Tibial artery (tissue), 4 donors: ENCODE measurements at regions not wholly inside any gene's neighbourhood (a gene's known extent, or its start where the extent isn't known, plus 50 kb on each side); places are given as distances from the start of the nearest gene placed in this dataset.
A peak's percentile ranks its signal among the peaks of the same experiment; 100 is the strongest.

Experiments
- DNase-seq, 2 donors: peaks; one replicate each; pipeline ENCODE4 v3.0.0-alpha.2; 2019
- H3K27ac ChIP-seq, 2 donors: fragments of 200-600 bp; sonication (generic) in 1 of 2; 1 replicate in 1 of 2; 2 replicates in 1 of 2; pipeline ENCODE4 v1.5.1; 2018 to 2019; ENCODE audit warnings: mild to moderate bottlenecking in 1 of 2
- H3K27me3 ChIP-seq, 2 donors: fragments of 200-600 bp; sonication (generic) in 1 of 2; one replicate each; pipeline versions ENCODE4 v1.5.1 to v1.6.0; 2016 to 2019
- H3K36me3 ChIP-seq, 3 donors: fragments of 200-600 bp; sonication (generic) in 2 of 3; one replicate each; pipeline ENCODE4 v1.5.1; 2016 to 2019; ENCODE audit warnings: mild to moderate bottlenecking in 2 of 3
- H3K4me1 ChIP-seq, 4 donors: fragments of 200-600 bp; sonication (generic) in 2 of 4; 1 replicate in 3 of 4; 2 replicates in 1 of 4; pipeline ENCODE4 v1.5.1; 2016 to 2019
- H3K4me3 ChIP-seq, 2 donors: fragments of 200-600 bp; sonication (generic) in 1 of 2; 1 replicate in 1 of 2; 2 replicates in 1 of 2; pipeline ENCODE4 v1.5.1; 2018 to 2019; ENCODE audit warnings: mild to moderate bottlenecking in 2 of 2
- H3K9me3 ChIP-seq, 3 donors: fragments of 200-600 bp; sonication (generic) in 1 of 3; one replicate each; pipeline ENCODE4 v1.5.1; 2016 to 2019
- intact Hi-C: fragments of 100-400 bp; cut with DNase I; formaldehyde crosslinking; loops from one replicate; pipeline ENCODE4 v1.15.0; 2023; ENCODE audit warnings: low total_unique reads
- TF ChIP-seq, protein P1 (sequence below), 2 experiments: fragments of 200-600 bp in 1 of 2; fragments of 450-650 bp in 1 of 2; IDR thresholded peaks; one replicate each; pipeline ENCODE4 v1.5.1; 2017 to 2019; ENCODE audit warnings: antibody characterized with exemption in 2 of 2, mild to moderate bottlenecking in 1 of 2, moderate library complexity in 1 of 2

- TF ChIP-seq, protein P1, sequence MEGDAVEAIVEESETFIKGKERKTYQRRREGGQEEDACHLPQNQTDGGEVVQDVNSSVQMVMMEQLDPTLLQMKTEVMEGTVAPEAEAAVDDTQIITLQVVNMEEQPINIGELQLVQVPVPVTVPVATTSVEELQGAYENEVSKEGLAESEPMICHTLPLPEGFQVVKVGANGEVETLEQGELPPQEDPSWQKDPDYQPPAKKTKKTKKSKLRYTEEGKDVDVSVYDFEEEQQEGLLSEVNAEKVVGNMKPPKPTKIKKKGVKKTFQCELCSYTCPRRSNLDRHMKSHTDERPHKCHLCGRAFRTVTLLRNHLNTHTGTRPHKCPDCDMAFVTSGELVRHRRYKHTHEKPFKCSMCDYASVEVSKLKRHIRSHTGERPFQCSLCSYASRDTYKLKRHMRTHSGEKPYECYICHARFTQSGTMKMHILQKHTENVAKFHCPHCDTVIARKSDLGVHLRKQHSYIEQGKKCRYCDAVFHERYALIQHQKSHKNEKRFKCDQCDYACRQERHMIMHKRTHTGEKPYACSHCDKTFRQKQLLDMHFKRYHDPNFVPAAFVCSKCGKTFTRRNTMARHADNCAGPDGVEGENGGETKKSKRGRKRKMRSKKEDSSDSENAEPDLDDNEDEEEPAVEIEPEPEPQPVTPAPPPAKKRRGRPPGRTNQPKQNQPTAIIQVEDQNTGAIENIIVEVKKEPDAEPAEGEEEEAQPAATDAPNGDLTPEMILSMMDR (IDR thresholded peaks at IDR 0.05), result no peak
- peak; percentile 42 to 77 for DNase-seq
- H3K9me3 ChIP-seq, result no peaks in the 10 kb centered on the region
- intact Hi-C loops, result no loop called here
- H3K27ac ChIP-seq, result peak overlapping the region; percentile 67 to 82
- peak overlapping the region; percentile 38 to 44 for H3K4me3 ChIP-seq
- peaks cover 0 to 22% (median 8%) of the 10 kb centered on the region in 4 donors for H3K4me1 ChIP-seq
- no peaks in the 10 kb centered on the region for H3K27me3 ChIP-seq
- no peaks in the 10 kb centered on the region for H3K36me3 ChIP-seq
Measured at GRCh38 chr13:33611121-33611805, 206.7 kb upstream of the RFC3 start.

DNA sequence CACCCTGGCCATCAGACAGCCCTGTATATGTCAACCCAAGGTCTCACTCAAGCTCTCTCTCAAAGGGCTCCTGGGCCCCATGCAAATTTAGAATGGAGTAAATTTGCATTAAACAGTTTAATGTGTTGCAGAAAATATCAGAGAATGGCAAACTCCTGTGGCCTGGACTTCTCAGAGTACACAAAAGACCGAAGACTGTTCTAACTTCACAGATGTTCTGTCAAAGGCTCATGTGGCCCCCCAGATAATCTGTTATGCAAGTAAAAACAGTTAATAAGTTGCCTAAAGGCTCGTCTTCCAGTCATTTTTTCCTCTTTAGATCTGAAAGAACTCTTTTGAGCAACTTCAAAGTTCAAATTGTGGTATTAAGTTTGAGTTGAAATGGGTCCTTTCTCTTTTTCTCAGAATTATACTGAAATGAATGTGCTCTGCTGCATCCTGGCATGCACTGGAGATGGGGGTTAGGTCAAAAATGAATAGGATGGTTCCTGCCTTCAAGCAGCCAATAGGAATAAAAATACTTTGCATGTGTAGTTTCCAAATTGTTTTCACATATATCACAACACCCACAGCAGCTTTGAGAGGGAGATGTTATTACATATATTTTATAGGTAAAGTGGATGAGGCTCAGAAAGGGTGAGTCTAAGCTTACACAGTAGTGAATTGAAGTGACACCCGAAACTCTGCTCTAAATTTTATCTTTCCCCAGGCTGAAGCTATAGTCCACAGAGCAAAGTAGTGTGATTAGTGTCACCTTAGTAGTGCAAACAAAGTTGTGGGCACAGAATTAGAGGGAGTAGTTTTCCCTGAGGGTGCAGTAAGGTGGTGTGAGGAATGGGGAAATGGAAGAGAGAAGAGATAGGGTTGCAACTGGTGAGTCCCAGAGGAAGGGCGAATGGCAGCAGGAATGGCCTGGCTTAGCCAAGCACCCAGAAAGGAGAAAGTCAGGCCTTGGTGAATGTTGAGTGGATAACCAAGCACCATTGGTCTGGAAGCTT, 205.0 kb upstream of the RFC3 start:
- no peaks in the 10 kb centered on the region for H3K9me3 ChIP-seq
- DNase-seq, result no peak
- H3K27me3 ChIP-seq, result no peaks in the 10 kb centered on the region
- no peak overlapping the region for H3K4me3 ChIP-seq
- peaks cover 0 to 22% (median 8%) of the 10 kb centered on the region in 4 donors for H3K4me1 ChIP-seq
- H3K27ac ChIP-seq, result peak overlapping the region in 1 of 2 donors; percentile 82
- H3K36me3 ChIP-seq, result no peaks in the 10 kb centered on the region
- TF ChIP-seq, protein P1 (IDR thresholded peaks at IDR 0.05), result no peak
- intact Hi-C loops, result no loop called here

GRCh38 chr13:33615436-33615835, 202.5 kb upstream of the RFC3 start:
- H3K36me3 ChIP-seq, result no peaks in the 10 kb centered on the region
- no peak for DNase-seq
- H3K27ac ChIP-seq, result no peak overlapping the region
- TF ChIP-seq, protein P1 (IDR thresholded peaks at IDR 0.05), result no peak
- H3K9me3 ChIP-seq, result no peaks in the 10 kb centered on the region
- H3K4me3 ChIP-seq, result no peak overlapping the region
- peaks cover 0 to 18% (median 8%) of the 10 kb centered on the region in 4 donors for H3K4me1 ChIP-seq
- intact Hi-C loops, result no loop called here
- no peaks in the 10 kb centered on the region for H3K27me3 ChIP-seq

DNA sequence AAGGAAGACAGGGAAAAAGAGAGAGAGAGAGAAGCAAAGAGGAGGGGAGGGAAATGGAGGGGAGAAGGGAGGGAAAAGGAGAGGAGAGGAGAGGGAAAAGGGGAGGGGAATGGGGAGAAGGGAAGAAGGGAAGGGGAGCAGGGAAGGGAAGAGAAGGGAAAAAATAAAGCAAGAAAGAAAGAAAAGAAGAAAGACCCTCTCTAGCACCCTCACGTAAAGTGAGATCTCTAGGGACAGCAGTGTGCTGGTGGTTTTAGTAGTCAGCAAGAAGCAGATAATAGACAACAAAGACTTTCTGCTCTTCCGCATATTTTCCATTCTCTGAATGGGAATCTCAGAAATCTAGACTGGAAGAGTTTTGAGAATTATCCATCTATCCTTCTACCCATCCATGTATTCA, 201.8 kb upstream of the RFC3 start:
- TF ChIP-seq, protein P1 (IDR thresholded peaks at IDR 0.05), result no peak
- H3K9me3 ChIP-seq, result no peaks in the 10 kb centered on the region
- intact Hi-C loops, result no loop called here
- no peaks in the 10 kb centered on the region for H3K36me3 ChIP-seq
- H3K4me3 ChIP-seq, result no peak overlapping the region
- no peak for DNase-seq
- H3K27me3 ChIP-seq, result no peaks in the 10 kb centered on the region
- no peak overlapping the region for H3K27ac ChIP-seq
- peaks cover 0 to 14% (median 8%) of the 10 kb centered on the region in 4 donors for H3K4me1 ChIP-seq

DNA sequence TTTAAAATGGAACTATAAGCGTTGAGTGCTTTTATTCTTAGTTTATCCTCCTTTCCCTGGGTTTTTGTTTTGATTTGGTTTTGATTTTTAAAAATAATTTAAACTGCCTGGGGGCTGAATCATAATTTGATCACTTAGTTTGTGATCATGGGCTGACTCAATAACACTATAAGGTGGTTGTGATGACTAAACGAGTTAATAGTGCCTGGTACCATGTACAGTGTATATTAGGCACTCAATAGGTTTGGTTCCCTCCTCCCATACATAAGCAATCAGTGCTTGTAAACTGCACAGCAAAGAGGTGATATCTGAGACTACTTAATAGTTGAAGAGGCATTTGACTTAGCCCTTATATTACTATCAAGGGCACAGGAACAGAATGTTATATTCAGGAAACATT, 200.9 kb upstream of the RFC3 start:
- TF ChIP-seq, protein P1 (IDR thresholded peaks at IDR 0.05), result no peak
- H3K9me3 ChIP-seq, result no peaks in the 10 kb centered on the region
- DNase-seq, result no peak
- no peaks in the 10 kb centered on the region for H3K36me3 ChIP-seq
- no peaks in the 10 kb centered on the region for H3K27me3 ChIP-seq
- no peak overlapping the region for H3K27ac ChIP-seq
- peaks cover 0 to 4% (median 4%) of the 10 kb centered on the region in 4 donors for H3K4me1 ChIP-seq
- H3K4me3 ChIP-seq, result no peak overlapping the region
- intact Hi-C loops, result no loop called here
